ENCODE measurements at regions not wholly inside any gene's neighbourhood (a gene's known extent, or its start where the extent isn't known, plus 50 kb on each side); places are given as distances from the start of the nearest gene placed in this dataset.
"Not testable (repeated sequence)": the region's sequence is repeated elsewhere in the genome, so short reads cannot be mapped to it uniquely, and the experiment has no call there.

DNA sequence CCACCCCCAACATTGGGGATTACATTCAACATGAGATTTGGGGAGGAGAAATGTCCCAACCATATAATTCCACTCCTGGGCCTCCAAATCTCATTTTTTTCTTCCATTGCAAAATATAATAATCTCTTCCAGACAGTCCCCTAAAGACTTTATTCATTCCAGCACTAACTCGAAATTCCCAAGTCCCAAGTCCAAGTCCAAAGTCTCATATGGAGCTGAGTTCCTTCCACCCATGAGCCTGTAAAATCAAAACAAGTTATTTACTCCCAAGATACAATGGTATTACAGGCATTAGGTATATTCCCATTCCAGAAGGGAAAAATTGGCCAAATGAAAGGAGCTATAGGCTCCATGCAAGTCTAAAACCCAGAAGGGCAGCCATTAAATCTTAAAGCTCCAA, 56.7 kb downstream of the P2RY1 start:
- no peak for DNase-seq

DNA sequence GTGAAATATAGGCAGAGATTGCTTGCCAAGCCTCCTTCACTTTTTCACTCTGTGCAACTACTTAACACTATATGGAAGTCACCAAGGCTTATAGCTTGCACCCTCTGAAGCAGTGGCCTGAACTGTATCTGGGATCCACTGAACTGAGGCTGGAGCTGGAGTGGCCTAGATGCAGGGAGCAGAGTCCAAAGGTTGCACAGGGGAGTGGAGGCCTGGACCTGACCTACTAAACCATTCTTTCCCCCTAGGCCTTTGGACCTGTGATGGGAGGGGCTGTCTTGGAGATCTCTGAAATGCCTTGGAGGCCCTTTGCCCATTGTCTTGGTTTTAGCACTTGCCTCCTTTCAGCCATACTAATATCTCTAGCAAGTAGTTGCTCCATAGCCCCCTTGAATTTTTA, 57.5 kb downstream of the P2RY1 start:
- no peak for DNase-seq

GRCh38 chr3:152893647-152894046, 58.7 kb downstream of the P2RY1 start:
- no peak for DNase-seq

GRCh38 chr3:152899306-152899705, 64.4 kb downstream of the P2RY1 start:
- DNase-seq: peak; percentile 2 to 72 (median 13)

DNA sequence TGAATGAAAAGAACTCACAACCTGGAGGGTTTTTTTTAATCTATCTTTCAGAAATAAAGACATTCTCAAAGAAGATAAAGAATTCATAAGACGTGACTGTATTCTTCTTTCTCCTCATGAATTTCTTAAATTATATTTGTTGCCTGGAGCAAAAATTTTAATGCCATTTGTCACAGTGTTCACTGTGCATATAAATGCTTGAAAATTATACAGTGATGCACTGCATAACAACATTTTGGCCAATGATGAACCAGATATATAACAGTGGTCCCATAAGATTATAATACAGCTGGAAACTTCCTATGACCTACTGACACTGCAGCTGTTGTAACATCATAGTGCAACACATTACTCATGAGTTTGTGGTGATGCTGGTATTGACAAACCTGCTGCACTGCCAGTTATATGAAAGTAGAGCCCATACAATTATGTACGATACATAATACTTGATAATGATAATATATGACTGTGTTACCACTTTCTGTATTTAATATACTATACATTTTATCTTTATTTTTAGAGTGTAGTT, 67.3 kb downstream of the P2RY1 start:
- DNase-seq: no peak

DNA sequence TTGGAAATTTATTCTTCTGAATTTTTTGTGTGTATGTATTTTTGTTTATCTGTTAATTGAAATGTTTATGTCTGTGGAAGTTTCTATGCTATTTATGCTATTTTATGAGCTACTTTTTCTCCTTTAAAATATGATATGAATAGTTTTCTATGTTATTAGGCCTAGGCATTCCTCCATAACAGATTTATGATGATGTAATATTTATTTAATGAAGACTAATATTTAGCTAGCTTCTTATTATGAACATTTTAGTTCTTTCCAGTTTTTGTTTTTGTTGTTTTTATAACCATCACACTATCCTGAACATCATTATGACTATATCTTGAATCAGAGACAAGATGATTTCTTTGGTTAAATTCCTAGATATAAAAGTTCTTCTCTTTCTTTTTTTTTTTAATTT, 70.7 kb downstream of the P2RY1 start:
- no peak for DNase-seq

- DNase-seq: peak in 1 of 3 experiments; percentile 5
Observed at GRCh38 chr3:152909180-152909883, 74.4 kb downstream of the P2RY1 start.

DNA sequence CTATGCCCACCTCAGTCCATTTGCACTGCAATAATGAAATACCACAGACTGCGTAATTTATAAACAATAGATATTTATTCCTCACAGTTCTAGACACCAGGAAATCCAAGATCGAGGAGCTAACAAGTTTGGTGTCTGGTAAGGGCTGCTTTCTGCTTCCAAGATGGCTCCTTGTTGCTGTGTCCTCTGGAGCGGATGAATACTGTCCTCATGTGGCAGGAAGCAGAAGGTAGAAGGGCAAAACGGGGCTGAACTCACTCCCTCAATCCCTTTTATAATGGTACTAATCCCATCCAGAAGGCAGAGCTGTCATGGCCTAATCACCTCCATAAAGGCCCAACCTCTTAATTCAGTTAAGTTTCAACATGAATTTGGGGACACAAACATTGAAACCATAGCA, 75.3 kb downstream of the P2RY1 start:
- no peak for DNase-seq

- DNase-seq: peak in 1 of 3 experiments; percentile 8
Observed at GRCh38 chr3:152910966-152911365, 76.0 kb downstream of the P2RY1 start.

- DNase-seq: not testable (repeated sequence)
Observed at GRCh38 chr3:152914743-152915142, 79.8 kb downstream of the P2RY1 start.

GRCh38 chr3:152915695-152916094, 80.8 kb downstream of the P2RY1 start:
- DNase-seq: no peak

GRCh38 chr3:152916753-152917279, 81.9 kb downstream of the P2RY1 start:
- no peak for DNase-seq

GRCh38 chr3:152921351-152921750, 86.4 kb downstream of the P2RY1 start:
- no peak for DNase-seq

DNA sequence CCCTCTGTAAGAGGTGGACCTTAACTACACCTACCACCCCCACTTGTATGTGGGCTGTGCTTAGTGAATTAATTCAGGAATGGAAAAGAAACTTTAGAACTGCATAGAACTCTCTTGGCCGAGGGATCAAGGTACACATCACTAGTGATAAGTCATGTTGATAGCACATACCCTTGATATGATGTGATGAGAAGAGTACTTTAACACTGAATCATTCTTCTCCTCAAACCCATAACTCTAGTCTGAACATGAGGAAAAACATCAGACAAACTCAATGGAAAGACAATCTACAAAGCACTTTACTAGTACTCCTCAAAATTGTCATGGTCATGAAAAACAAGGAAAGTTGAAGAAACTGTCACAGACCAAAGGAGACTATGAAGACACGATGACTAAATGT, 87.6 kb downstream of the P2RY1 start:
- no peak for DNase-seq

DNA sequence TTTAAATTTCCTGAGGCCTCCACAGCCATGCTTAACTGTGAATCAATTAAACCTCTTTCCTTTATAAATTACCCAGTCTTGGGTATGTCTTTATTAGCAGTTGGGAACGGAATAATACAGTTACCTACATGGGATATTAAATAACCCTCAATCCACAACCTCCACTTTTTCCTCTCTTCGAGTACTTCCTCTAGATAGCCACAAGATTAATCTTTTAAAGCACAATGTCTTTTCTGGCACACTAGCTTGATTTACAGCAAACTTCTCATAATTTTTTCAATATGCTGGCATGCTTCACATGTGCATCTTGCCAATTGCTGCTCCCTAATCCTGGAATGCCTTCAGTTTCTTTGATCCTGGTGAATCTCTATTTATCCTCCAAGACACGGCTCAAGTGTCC, 92.2 kb downstream of the P2RY1 start:
- no peak for DNase-seq

- DNase-seq: no peak
Observed at GRCh38 chr3:152930516-152930915, 95.6 kb downstream of the P2RY1 start.

- no peak for DNase-seq
Observed at GRCh38 chr3:152937234-152937633, 102.3 kb downstream of the P2RY1 start.

DNA sequence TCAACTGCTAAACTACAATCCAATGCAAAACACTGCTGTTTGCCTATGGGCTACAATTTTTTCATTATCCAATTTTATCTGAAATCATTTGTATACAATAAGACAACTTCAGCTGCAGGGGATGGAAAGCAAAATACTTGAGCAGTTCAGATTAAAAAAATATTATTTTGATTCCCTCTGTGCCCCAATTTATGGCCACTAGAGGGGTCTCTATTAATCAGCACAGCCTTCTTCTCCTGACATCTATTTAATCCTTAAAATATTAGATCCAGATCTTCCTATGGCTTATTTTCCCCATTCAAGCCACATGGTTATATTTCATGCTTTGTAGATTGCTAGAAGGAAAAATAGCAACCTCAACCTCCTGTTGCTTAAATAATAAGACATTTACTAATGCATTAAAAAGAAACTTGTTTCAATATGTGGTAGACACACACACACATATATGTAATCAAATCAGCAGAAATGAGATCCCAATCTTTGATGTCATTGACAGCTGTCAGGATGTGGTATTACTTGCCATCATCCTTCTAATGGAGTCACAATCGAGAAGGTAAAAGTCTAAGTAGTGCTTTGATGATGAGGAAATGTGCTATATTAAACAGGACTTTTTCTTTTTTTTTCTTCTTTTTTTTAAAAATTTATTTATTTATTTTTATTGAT, 104.2 kb downstream of the P2RY1 start:
- DNase-seq: no peak

DNA sequence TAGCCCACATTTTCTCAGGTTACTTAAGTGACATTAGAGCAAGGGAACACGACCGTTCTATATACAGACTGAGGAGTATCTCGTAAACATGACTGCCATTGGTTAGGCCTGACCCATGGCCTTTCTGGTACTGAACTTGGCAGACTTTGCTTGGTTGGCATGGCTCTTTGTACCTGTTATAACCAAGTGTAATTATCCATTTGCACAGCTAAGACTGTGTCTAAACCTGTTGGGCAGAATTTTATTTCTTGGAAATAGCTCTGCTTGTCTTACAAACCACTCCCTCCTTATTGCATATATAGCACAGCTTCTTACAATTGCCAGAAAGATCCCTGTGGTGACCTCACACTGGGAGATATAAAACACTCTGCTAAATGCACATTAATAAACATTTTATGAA, 106.9 kb downstream of the P2RY1 start:
- peak in 1 of 3 experiments; percentile 39 for DNase-seq

DNA sequence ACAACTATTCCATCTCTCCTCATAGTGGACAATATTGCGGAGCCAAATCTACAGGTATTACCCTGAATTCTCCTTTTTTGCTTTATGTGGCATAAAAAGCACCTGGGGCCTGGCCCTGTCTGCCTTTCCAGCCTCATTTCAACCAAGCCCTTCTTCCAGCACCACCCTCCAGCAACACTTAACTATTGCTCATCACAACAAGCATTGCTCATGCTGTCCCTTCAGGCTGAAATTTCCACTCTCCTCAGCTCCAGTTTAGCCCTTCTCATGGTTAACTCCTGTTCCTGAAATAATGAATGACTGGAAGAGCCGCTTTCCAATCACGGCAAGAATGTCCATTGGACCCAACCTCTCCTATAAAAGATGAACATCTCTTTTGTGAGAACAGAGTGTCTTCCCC, 107.4 kb downstream of the P2RY1 start:
- DNase-seq: no peak

- DNase-seq: no peak
Observed at GRCh38 chr3:152943645-152944044, 108.7 kb downstream of the P2RY1 start.

DNA sequence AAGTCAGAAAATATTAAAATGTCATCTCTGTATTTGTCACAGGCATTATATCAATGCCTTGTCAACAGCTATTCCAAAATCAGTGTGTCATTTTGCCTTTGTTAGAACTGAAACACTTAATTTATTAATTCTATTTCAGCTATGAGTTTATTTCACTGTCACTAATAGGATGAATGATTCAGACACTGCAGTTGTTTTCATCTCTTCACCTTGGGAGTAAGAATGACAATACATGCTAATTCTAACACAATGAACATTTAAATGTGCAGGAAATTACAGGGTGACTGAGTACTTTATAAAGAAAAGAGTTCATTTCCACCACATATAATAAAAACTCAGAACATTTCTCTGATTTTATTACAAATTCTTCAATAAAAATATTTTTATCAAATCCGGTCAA, 109.7 kb downstream of the P2RY1 start:
- DNase-seq: no peak

- DNase-seq: no peak
Observed at GRCh38 chr3:152945556-152945955, 110.6 kb downstream of the P2RY1 start.

DNA sequence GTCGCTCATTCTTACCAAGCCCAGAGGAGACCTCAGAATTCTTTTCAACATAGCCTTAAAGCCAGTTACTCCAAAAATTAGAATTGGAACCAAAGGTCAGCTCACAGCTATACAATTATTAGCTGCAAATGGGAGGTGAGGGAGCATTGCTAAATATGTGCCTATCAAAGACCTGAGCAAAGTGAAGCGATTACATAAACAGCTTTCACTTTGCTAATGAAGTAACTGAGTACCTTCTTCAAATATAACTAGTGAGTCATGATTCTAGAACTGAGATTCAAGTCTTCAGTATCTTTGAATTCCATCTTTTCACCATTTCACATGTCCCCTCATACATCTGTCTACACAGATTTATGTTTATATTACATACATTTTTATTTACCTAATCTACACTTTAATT, 122.6 kb downstream of the P2RY1 start:
- DNase-seq: no peak

All from NCI-H1417 (cell line).